HCT116 (cell line): ENCODE measurements at regions not wholly inside any gene's neighbourhood (a gene's known extent, or its start where the extent isn't known, plus 50 kb on each side); places are given as distances from the start of the nearest gene placed in this dataset.

Source experiments
- ATAC-seq: fragments of 200-7000 bp; cut with Tn5 transposase; 2 replicates; pipeline ENCODE4 v1.9.1; 2020; ENCODE audit warnings: mild to moderate bottlenecking, moderate library complexity
- BruUV-seq: library from RNA; stranded (reverse); fragments of 400-500 nt; replicated peaks from 2 replicates; lab custom pipeline; 2021; lab: Mats Ljungman, UMichigan
- CTCF ChIA-PET: fragments of 300-600 bp; sonication (Branson Sonifier 250); formaldehyde crosslinking; loops from one replicate; lab custom pipeline; 2021; ENCODE audit warnings: antibody characterized with exemption; lab: Charles Lee
- POLR2A ChIA-PET: fragments of 300-600, 350-600 bp; sonication (Branson Sonifier 250); formaldehyde crosslinking; loops from one replicate; lab custom pipeline; 2021; ENCODE audit warnings: antibody characterized with exemption; lab: Charles Lee
- RAD21 ChIA-PET, 2 experiments: fragments of 300-600 bp; sonication (Branson Sonifier 250); formaldehyde crosslinking; loops; one replicate each; lab custom pipeline; 2023; ENCODE audit warnings: low total read pairs in 2 of 2; ENCODE audit not compliant: uncharacterized antibody in 2 of 2, unreplicated experiment in 2 of 2, low non-redundant PET in 1 of 2; lab: Charles Lee
- DNase-seq: peaks from one replicate; pipeline ENCODE4 v3.0.0-alpha.2; 2010; ENCODE audit warnings: low read depth, low spot score
- H2AFZ ChIP-seq: fragments of 200-600 bp; shearing (Covaris generic), sonication (generic); 2 replicates; pipeline ENCODE4 v1.6.1; 2017; ENCODE audit warnings: low read depth, mixed run types, mixed read lengths, antibody characterized with exemption, low read length; ENCODE audit not compliant: poor library complexity, severe bottlenecking
- H3K27ac ChIP-seq: 2 replicates; pipeline ENCODE4 v1.5.1; 2012; ENCODE audit warnings: low read depth, low read length
- H3K27me3 ChIP-seq: fragments of 200-600 bp; sonication (generic); 2 replicates; pipeline ENCODE4 v1.6.1; 2016; ENCODE audit warnings: mixed run types, low read length, mixed read lengths; ENCODE audit not compliant: insufficient read depth
- H3K36me3 ChIP-seq, 2 experiments: fragments of 200-500 bp in 1 of 2; fragments of 200-600 bp in 1 of 2; sonication (Bioruptor generic) in 1 of 2; sonication (generic) in 1 of 2; 2 replicates each; pipeline versions ENCODE4 v1.5.1 to v1.6.1; 2014 to 2016; ENCODE audit warnings: low read length in 2 of 2, inconsistent platforms in 1 of 2, mixed read lengths in 1 of 2, mixed run types in 1 of 2; ENCODE audit not compliant: insufficient read depth in 2 of 2, control insufficient read depth in 1 of 2
- H3K4me1 ChIP-seq, 2 experiments: fragments of 200-600 bp in 1 of 2; sonication (generic) in 1 of 2; 2 replicates each; pipeline versions ENCODE4 v1.5.1 to v1.6.1; 2012 to 2017; ENCODE audit warnings: low read length in 2 of 2, inconsistent platforms in 1 of 2, mild to moderate bottlenecking in 1 of 2, mixed read lengths in 1 of 2, mixed run types in 1 of 2, moderate library complexity in 1 of 2; ENCODE audit not compliant: insufficient read depth in 2 of 2, control insufficient read depth in 1 of 2
- H3K4me2 ChIP-seq: fragments of 200-600 bp; sonication (generic); 2 replicates; pipeline ENCODE4 v1.6.1; 2017; ENCODE audit warnings: mixed run types, low read length, mixed read lengths
- H3K4me3 ChIP-seq, 2 experiments: fragments of 200-600 bp in 1 of 2; sonication (generic) in 1 of 2; replicated peaks in 1 of 2; 2 replicates each; pipeline ENCODE4 v1.5.1; 2011 to 2016; ENCODE audit warnings: low read length in 2 of 2, control low read depth in 1 of 2, low read depth in 1 of 2, mild to moderate bottlenecking in 1 of 2, mixed read lengths in 1 of 2, mixed run types in 1 of 2
- H3K79me2 ChIP-seq: fragments of 200-600 bp; sonication (generic); 2 replicates; pipeline ENCODE4 v1.6.1; 2017; ENCODE audit warnings: mild to moderate bottlenecking, mixed run types, low read length, moderate library complexity, mixed read lengths; ENCODE audit not compliant: insufficient read depth
- H3K9ac ChIP-seq: fragments of 200-600 bp; sonication (generic); 2 replicates; pipeline ENCODE4 v1.6.1; 2016; ENCODE audit warnings: low read length, mixed read lengths
- H3K9me2 ChIP-seq: fragments of 200-600 bp; sonication (generic), shearing (Covaris generic); 2 replicates; pipeline ENCODE4 v1.6.1; 2017; ENCODE audit warnings: mixed run types, mild to moderate bottlenecking, moderate library complexity; ENCODE audit not compliant: insufficient read depth
- H3K9me3 ChIP-seq, 2 experiments: fragments of 200-500 bp in 1 of 2; fragments of 200-600 bp in 1 of 2; sonication (Bioruptor generic) in 1 of 2; sonication (generic) in 1 of 2; 2 replicates each; pipeline ENCODE4 v1.6.1; 2014 to 2017; ENCODE audit warnings: low read length in 2 of 2, mixed read lengths in 2 of 2, inconsistent platforms in 1 of 2, low read depth in 1 of 2, mild to moderate bottlenecking in 1 of 2, mixed run types in 1 of 2, moderate library complexity in 1 of 2; ENCODE audit not compliant: control insufficient read depth in 1 of 2, insufficient read depth in 1 of 2
- H4K20me1 ChIP-seq: fragments of 200-600 bp; sonication (generic), shearing (Covaris generic); 2 replicates; pipeline ENCODE4 v1.6.1; 2017; ENCODE audit warnings: mixed run types, mild to moderate bottlenecking, moderate library complexity; ENCODE audit not compliant: insufficient read depth
- ATF3 ChIP-seq: IDR thresholded peaks from 2 replicates; pipeline ENCODE4 v1.6.1; 2012
- CEBPB ChIP-seq: IDR thresholded peaks from 2 replicates; pipeline ENCODE4 v1.6.1; 2012; ENCODE audit warnings: low read depth
- EGR1 ChIP-seq: IDR thresholded peaks from 2 replicates; pipeline ENCODE4 v1.6.1; 2012; ENCODE audit warnings: low read depth
- ELF1 ChIP-seq: IDR thresholded peaks from 2 replicates; pipeline ENCODE4 v1.6.1; 2012; ENCODE audit warnings: low read depth, borderline replicate concordance
- EZH2 ChIP-seq: fragments of 200-600 bp; sonication (generic); IDR thresholded peaks from 2 replicates; pipeline ENCODE4 v1.6.1; 2017; ENCODE audit warnings: antibody characterized with exemption, mixed run types
- EZH2phosphoT487 ChIP-seq: fragments of 200-600 bp; IDR thresholded peaks from 2 replicates; pipeline ENCODE4 v1.6.1; 2018; ENCODE audit warnings: antibody characterized with exemption, borderline replicate concordance
- FOSL1 ChIP-seq: IDR thresholded peaks from 2 replicates; pipeline ENCODE4 v1.6.1; 2012; ENCODE audit warnings: low read depth
- MAX ChIP-seq: IDR thresholded peaks from 2 replicates; pipeline ENCODE4 v1.6.1; 2012
- POLR2A ChIP-seq: IDR thresholded peaks from 2 replicates; pipeline ENCODE4 v1.7.0; 2011; ENCODE audit warnings: borderline replicate concordance; ENCODE audit not compliant: insufficient read depth, insufficient read length; ENCODE audit errors: extremely low read depth
- POLR2AphosphoS5 ChIP-seq: IDR thresholded peaks from 2 replicates; pipeline ENCODE4 v1.6.1; 2011; ENCODE audit warnings: mild to moderate bottlenecking, low read depth, low read length, moderate library complexity
- RAD21 ChIP-seq: IDR thresholded peaks from 2 replicates; pipeline ENCODE4 v1.6.1; 2012; ENCODE audit warnings: low read depth, mild to moderate bottlenecking
- SIN3A ChIP-seq: IDR thresholded peaks from 2 replicates; pipeline ENCODE4 v1.6.1; 2012; ENCODE audit warnings: low read depth
- SP1 ChIP-seq: IDR thresholded peaks from 2 replicates; pipeline ENCODE4 v1.6.1; 2012; ENCODE audit warnings: low read depth
- TCF7L2 ChIP-seq: IDR thresholded peaks from 2 replicates; pipeline ENCODE4 v1.7.0; 2011; ENCODE audit warnings: borderline replicate concordance, inconsistent platforms; ENCODE audit not compliant: insufficient read depth, insufficient read length; ENCODE audit errors: extremely low read depth
- YY1 ChIP-seq: IDR thresholded peaks from 2 replicates; pipeline ENCODE4 v1.6.1; 2011; ENCODE audit warnings: low read length, low read depth, moderate library complexity, mild to moderate bottlenecking; ENCODE audit not compliant: insufficient replicate concordance; ENCODE audit errors: extremely low read depth
- ZBTB33 ChIP-seq: IDR thresholded peaks from 2 replicates; pipeline ENCODE4 v1.6.1; 2011; ENCODE audit warnings: mild to moderate bottlenecking, low read length, moderate library complexity; ENCODE audit not compliant: insufficient replicate concordance; ENCODE audit errors: extremely low read depth
- ZFX ChIP-seq: fragments of 450-650 bp; IDR thresholded peaks from 2 replicates; pipeline ENCODE4 v1.6.1; 2017
- ZNF274 ChIP-seq: fragments of 200-500 bp; sonication (Bioruptor generic); IDR thresholded peaks from 2 replicates; pipeline ENCODE4 v1.6.1; 2014; ENCODE audit warnings: mild to moderate bottlenecking, low read depth, low read length, inconsistent platforms
- intact Hi-C: fragments of 100-400 bp; cut with micrococcal nuclease; formaldehyde crosslinking; loops from 2 replicates; pipeline ENCODE4 v1.10.0; 2022

- Histone ChIP-seq H3K27ac (no peak overlapping the region), H3K27me3 (no peaks in the 10 kb centered on the region), H3K9me2 (0 out of 2 replicates have a peak, but pooled peaks cover 3% of the 10 kb centered on the region), H3K4me1 (no peaks in the 10 kb centered on the region), H3K4me3 (no peak overlapping the region), H3K9ac (no peak overlapping the region), H3K79me2 (no peaks in the 10 kb centered on the region), H2AFZ (no peak overlapping the region), H3K4me2 (no peak overlapping the region), H4K20me1 (no peaks in the 10 kb centered on the region), H3K36me3 (no peaks in the 10 kb centered on the region), H3K9me3 (no peaks in the 10 kb centered on the region)
- intact Hi-C loops = no loop called here
- DNase-seq = no peak
- BruUV-seq = no TSS peak
- ChIA-PET POLR2A (interaction anchor here (0.7 kb wide), 1 partner anchor 13 kb away, joined by 4 read pairs; no protein-coding TSS in a partner anchor), RAD21 (no interaction called here), CTCF (no interaction called here)
- TF ChIP-seq SP1 = no peak
- no peak for TF ChIP-seq FOSL1
- no peak for TF ChIP-seq ATF3
- TF ChIP-seq RAD21 = no peak
- TF ChIP-seq EZH2 = no peak
- TF ChIP-seq ELF1 = no peak
- no peak for TF ChIP-seq POLR2AphosphoS5
- TF ChIP-seq ZNF274 = no peak
- no peak for TF ChIP-seq EZH2phosphoT487
- TF ChIP-seq YY1 = no peak
- TF ChIP-seq CEBPB = no peak
- TF ChIP-seq TCF7L2 = no peak
- TF ChIP-seq MAX = no peak
- no peak for TF ChIP-seq POLR2A
- TF ChIP-seq SIN3A = no peak
- TF ChIP-seq ZBTB33 = no peak
- no peak for TF ChIP-seq EGR1
- TF ChIP-seq ZFX = no peak
- ATAC-seq = no peak
Measured at GRCh38 chr6:139643986-139644385, 269.5 kb upstream of the CITED2 start.
